Tibial nerve (tissue), 3 donors: ENCODE measurements at regions not wholly inside any gene's neighbourhood (a gene's known extent, or its start where the extent isn't known, plus 50 kb on each side); places are given as distances from the start of the nearest gene placed in this dataset.

ENCODE experiments used
- CTCF ChIP-seq, 5 experiments: fragments of 200-600 bp in 3 of 5; fragments of 450-650 bp in 2 of 5; sonication (generic) in 3 of 5; IDR thresholded peaks; one replicate each; pipeline ENCODE4 v1.5.1; 2016 to 2019; ENCODE audit warnings: antibody characterized with exemption in 5 of 5, mild to moderate bottlenecking in 3 of 5, moderate library complexity in 2 of 5
- POLR2A ChIP-seq, 2 donors: fragments of 450-650 bp; IDR thresholded peaks; one replicate each; pipeline ENCODE4 v1.6.1; 2017; ENCODE audit warnings: antibody characterized with exemption in 2 of 2, mild to moderate bottlenecking in 2 of 2, moderate library complexity in 2 of 2

GRCh38 chr9:73280113-73280512 is 128.4 kb downstream of the ANXA1 start:
- TF ChIP-seq POLR2A (IDR thresholded peaks at IDR 0.05) (no peak), CTCF (IDR thresholded peaks at IDR 0.05) (no peak)
